PC-3 (cell line): ENCODE measurements at regions not wholly inside any gene's neighbourhood (a gene's known extent, or its start where the extent isn't known, plus 50 kb on each side); places are given as distances from the start of the nearest gene placed in this dataset.

Experiments used
- ATAC-seq: fragments of 200-7000 bp; cut with Tn5 transposase; 2 replicates; pipeline ENCODE4 v1.9.1; 2020; ENCODE audit warnings: mild to moderate bottlenecking, moderate library complexity
- BruUV-seq: library from RNA; stranded (reverse); fragments of 400-500 nt; replicated peaks from 2 replicates; lab custom pipeline; 2021; lab: Mats Ljungman, UMichigan
- CTCF ChIA-PET: fragments of 300-600 bp; sonication (Branson Sonifier 250); formaldehyde crosslinking; loops from one replicate; lab custom pipeline; 2022; ENCODE audit warnings: antibody characterized with exemption; lab: Charles Lee
- POLR2A ChIA-PET: fragments of 300-600 bp; sonication (Branson Sonifier 250); formaldehyde crosslinking; loops from one replicate; lab custom pipeline; 2022; ENCODE audit warnings: antibody characterized with exemption; ENCODE audit not compliant: unreplicated experiment; lab: Charles Lee
- DNase-seq: peaks from one replicate; pipeline ENCODE4 v3.0.0-alpha.2; 2015
- H2AFZ ChIP-seq: fragments of 300-600 bp; sonication (generic); 2 replicates; pipeline ENCODE4 v1.6.0; 2016; ENCODE audit warnings: antibody characterized with exemption, low read length
- H3F3A ChIP-seq: fragments of 300-600 bp; sonication (generic); one replicate; pipeline ENCODE4 v1.6.0; 2017; ENCODE audit warnings: antibody characterized with exemption, low read length, control low read depth, mild to moderate bottlenecking; ENCODE audit not compliant: unreplicated experiment
- H3K27ac ChIP-seq: fragments of 300-600 bp; sonication (generic); 2 replicates; pipeline ENCODE4 v1.5.1; 2016; ENCODE audit warnings: mild to moderate bottlenecking, low read length
- H3K27me3 ChIP-seq: fragments of 300-600 bp; sonication (generic); 2 replicates; pipeline ENCODE4 v1.6.1; 2016; ENCODE audit warnings: low read length, mixed read lengths
- H3K36me3 ChIP-seq: fragments of 300-600 bp; sonication (generic); 2 replicates; pipeline ENCODE4 v1.6.1; 2016; ENCODE audit warnings: low read depth, mixed run types, low read length, mixed read lengths
- H3K4me1 ChIP-seq: fragments of 300-600 bp; sonication (generic); 2 replicates; pipeline ENCODE4 v1.5.1; 2016; ENCODE audit warnings: low read length; ENCODE audit not compliant: insufficient read depth
- H3K4me2 ChIP-seq: fragments of 300-600 bp; sonication (generic); 2 replicates; pipeline ENCODE4 v1.6.0; 2016; ENCODE audit warnings: low read length
- H3K4me3 ChIP-seq: fragments of 300-600 bp; sonication (generic); 2 replicates; pipeline ENCODE4 v1.5.1; 2016; ENCODE audit warnings: mild to moderate bottlenecking, low read length, mixed read lengths
- H3K79me2 ChIP-seq: fragments of 300-600 bp; sonication (generic); 2 replicates; pipeline ENCODE4 v1.6.1; 2017; ENCODE audit warnings: low read length, mixed read lengths
- H3K9ac ChIP-seq: fragments of 300-600 bp; sonication (generic); 2 replicates; pipeline ENCODE4 v1.6.0; 2016; ENCODE audit warnings: mild to moderate bottlenecking, low read length
- H3K9me2 ChIP-seq: fragments of 300-600 bp; sonication (generic); replicated peaks from 2 replicates; pipeline ENCODE4 v1.6.1; 2016; ENCODE audit warnings: mixed run types, low read length, mixed read lengths
- H3K9me3 ChIP-seq: fragments of 300-600 bp; sonication (generic); 2 replicates; pipeline ENCODE4 v1.6.1; 2016; ENCODE audit warnings: low read length, mixed read lengths
- H4K20me1 ChIP-seq: fragments of 300-600 bp; sonication (generic); 2 replicates; pipeline ENCODE4 v1.6.1; 2016; ENCODE audit warnings: low read length, mixed read lengths
- EZH2 ChIP-seq: fragments of 300-600 bp; sonication (generic); IDR thresholded peaks from one replicate; pipeline ENCODE4 v1.6.1; 2017; ENCODE audit warnings: antibody characterized with exemption, mild to moderate bottlenecking, low read length; ENCODE audit not compliant: unreplicated experiment
- EZH2phosphoT487 ChIP-seq: fragments of 300-600 bp; sonication (generic); IDR thresholded peaks from 2 replicates; pipeline ENCODE4 v1.6.1; 2018; ENCODE audit warnings: mild to moderate bottlenecking, antibody characterized with exemption, low read length, borderline replicate concordance
- intact Hi-C: fragments of 100-400 bp; cut with micrococcal nuclease; formaldehyde crosslinking; loops from 2 replicates; pipeline ENCODE4 v1.9.0; 2023
- TF ChIP-seq, protein P1 (sequence below): fragments of 300-600 bp; sonication (generic); conservative IDR thresholded peaks from 2 replicates; pipeline ENCODE4 v1.5.1; 2017; ENCODE audit warnings: antibody characterized with exemption, low read depth, mild to moderate bottlenecking, low read length

DNA sequence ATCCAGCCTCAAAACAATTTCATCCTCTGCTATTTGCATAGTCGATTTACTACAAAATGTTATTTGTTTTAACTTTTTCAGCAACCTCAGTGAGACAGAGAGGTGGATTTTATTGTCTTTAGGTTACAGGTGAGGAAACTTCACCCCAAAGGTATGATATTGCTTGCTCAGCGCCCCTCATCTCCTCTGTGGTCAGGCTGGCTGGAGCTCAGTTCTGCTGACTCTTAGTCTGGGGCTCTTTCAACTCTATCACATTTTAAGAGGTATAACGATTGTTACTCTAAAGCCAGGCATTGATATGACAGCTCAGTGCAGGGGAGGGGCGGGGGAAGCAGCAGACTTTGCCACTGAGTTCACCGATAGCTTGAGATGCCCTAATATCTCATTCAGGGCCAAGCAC, 103.0 kb upstream of the DPH6 start:
- no peaks in the 10 kb centered on the region for H3K4me1 ChIP-seq
- CTCF ChIA-PET: no interaction called here
- BruUV-seq: no TSS peak
- H2AFZ ChIP-seq: no peak overlapping the region
- no peaks in the 10 kb centered on the region for H3K79me2 ChIP-seq
- no peak overlapping the region for H3K4me2 ChIP-seq
- intact Hi-C loops: no loop called here
- no peaks in the 10 kb centered on the region for H3K27me3 ChIP-seq
- no peak for DNase-seq
- H3K36me3 ChIP-seq: no peaks in the 10 kb centered on the region
- H3F3A ChIP-seq: no peaks in the 10 kb centered on the region
- POLR2A ChIA-PET: no interaction called here
- no peak overlapping the region for H3K4me3 ChIP-seq
- no peak for ATAC-seq
- H3K9me2 ChIP-seq: no peaks in the 10 kb centered on the region
- H4K20me1 ChIP-seq: no peaks in the 10 kb centered on the region
- no peaks in the 10 kb centered on the region for H3K9me3 ChIP-seq
- H3K9ac ChIP-seq: no peak overlapping the region
- H3K27ac ChIP-seq: no peak overlapping the region
- TF ChIP-seq, protein P1, sequence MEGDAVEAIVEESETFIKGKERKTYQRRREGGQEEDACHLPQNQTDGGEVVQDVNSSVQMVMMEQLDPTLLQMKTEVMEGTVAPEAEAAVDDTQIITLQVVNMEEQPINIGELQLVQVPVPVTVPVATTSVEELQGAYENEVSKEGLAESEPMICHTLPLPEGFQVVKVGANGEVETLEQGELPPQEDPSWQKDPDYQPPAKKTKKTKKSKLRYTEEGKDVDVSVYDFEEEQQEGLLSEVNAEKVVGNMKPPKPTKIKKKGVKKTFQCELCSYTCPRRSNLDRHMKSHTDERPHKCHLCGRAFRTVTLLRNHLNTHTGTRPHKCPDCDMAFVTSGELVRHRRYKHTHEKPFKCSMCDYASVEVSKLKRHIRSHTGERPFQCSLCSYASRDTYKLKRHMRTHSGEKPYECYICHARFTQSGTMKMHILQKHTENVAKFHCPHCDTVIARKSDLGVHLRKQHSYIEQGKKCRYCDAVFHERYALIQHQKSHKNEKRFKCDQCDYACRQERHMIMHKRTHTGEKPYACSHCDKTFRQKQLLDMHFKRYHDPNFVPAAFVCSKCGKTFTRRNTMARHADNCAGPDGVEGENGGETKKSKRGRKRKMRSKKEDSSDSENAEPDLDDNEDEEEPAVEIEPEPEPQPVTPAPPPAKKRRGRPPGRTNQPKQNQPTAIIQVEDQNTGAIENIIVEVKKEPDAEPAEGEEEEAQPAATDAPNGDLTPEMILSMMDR: no peak
- no peak for TF ChIP-seq EZH2phosphoT487
- no peak for TF ChIP-seq EZH2

GRCh38 chr15:35649575-35649974, 103.6 kb upstream of the DPH6 start:
- Histone ChIP-seq H2AFZ (no peak overlapping the region), H3K9me2 (no peaks in the 10 kb centered on the region), H3K4me2 (no peak overlapping the region), H3K27ac (no peak overlapping the region), H3K36me3 (no peaks in the 10 kb centered on the region), H3K27me3 (no peaks in the 10 kb centered on the region), H3K9me3 (no peaks in the 10 kb centered on the region), H4K20me1 (no peaks in the 10 kb centered on the region), H3K4me1 (no peaks in the 10 kb centered on the region), H3K4me3 (no peak overlapping the region), H3K79me2 (no peaks in the 10 kb centered on the region), H3F3A (no peaks in the 10 kb centered on the region), H3K9ac (no peak overlapping the region)
- ATAC-seq: no peak
- POLR2A ChIA-PET: no interaction called here
- no TSS peak for BruUV-seq
- no peak for DNase-seq
- no peak for TF ChIP-seq EZH2
- TF ChIP-seq, protein P1: no peak
- TF ChIP-seq EZH2phosphoT487: no peak
- intact Hi-C loops: no loop called here
- CTCF ChIA-PET: no interaction called here

GRCh38 chr15:35654332-35654731, 108.4 kb upstream of the DPH6 start:
- CTCF ChIA-PET: no interaction called here
- H3K4me1 ChIP-seq: peaks cover 7% of the 10 kb centered on the region; the same call in 1 of the 2 replicates
- no peaks in the 10 kb centered on the region for H3K36me3 ChIP-seq
- no peak overlapping the region for H3K4me3 ChIP-seq
- TF ChIP-seq EZH2 (no peak), EZH2phosphoT487 (no peak)
- TF ChIP-seq, protein P1: no peak
- H3K79me2 ChIP-seq: no peaks in the 10 kb centered on the region
- BruUV-seq: no TSS peak
- H3K9ac ChIP-seq: no peak overlapping the region
- intact Hi-C loops: no loop called here
- DNase-seq: no peak
- no peaks in the 10 kb centered on the region for H3K9me3 ChIP-seq
- H3K27me3 ChIP-seq: no peaks in the 10 kb centered on the region
- no peak overlapping the region for H3K4me2 ChIP-seq
- no peaks in the 10 kb centered on the region for H4K20me1 ChIP-seq
- no peaks in the 10 kb centered on the region for H3F3A ChIP-seq
- no peak overlapping the region for H2AFZ ChIP-seq
- POLR2A ChIA-PET: no interaction called here
- no peak for ATAC-seq
- H3K9me2 ChIP-seq: no peaks in the 10 kb centered on the region
- no peak overlapping the region for H3K27ac ChIP-seq
